NT2/D1 (cell line): ENCODE measurements at regions not wholly inside any gene's neighbourhood (a gene's known extent, or its start where the extent isn't known, plus 50 kb on each side); places are given as distances from the start of the nearest gene placed in this dataset.

Source experiments
- SUZ12 ChIP-seq: IDR thresholded peaks from 2 replicates; pipeline ENCODE4 v1.6.1; 2011; ENCODE audit not compliant: insufficient read length, insufficient read depth; ENCODE audit errors: extremely low read depth
- YY1 ChIP-seq: IDR thresholded peaks from 2 replicates; pipeline ENCODE4 v1.6.1; 2011; ENCODE audit not compliant: insufficient read length, insufficient read depth
- ZNF274 ChIP-seq: IDR thresholded peaks from 2 replicates; pipeline ENCODE4 v1.6.1; 2011; ENCODE audit warnings: mild to moderate bottlenecking, low read depth, low read length

- no peak for TF ChIP-seq YY1
- TF ChIP-seq ZNF274: no peak
- no peak for TF ChIP-seq SUZ12
Measured at GRCh38 chr14:104277416-104278213, 139.2 kb downstream of the KIF26A start.
